Calu3 (cell line): ENCODE measurements at regions not wholly inside any gene's neighbourhood (a gene's known extent, or its start where the extent isn't known, plus 50 kb on each side); places are given as distances from the start of the nearest gene placed in this dataset.

Experiments
- BruUV-seq: library from RNA; stranded (reverse); fragments of 400-500 nt; replicated peaks from 2 replicates; lab custom pipeline; 2021; lab: Mats Ljungman, UMichigan
- CTCF ChIA-PET: fragments of 300-600 bp; sonication (Branson Sonifier 250); formaldehyde crosslinking; loops from one replicate; lab custom pipeline; 2022; ENCODE audit warnings: antibody characterized with exemption; lab: Charles Lee
- DNase-seq: peaks from one replicate; pipeline ENCODE4 v3.0.0; 2022
- H3K27ac Mint-ChIP-seq: one replicate; pipeline ENCODE4 v1.8.0; 2022; ENCODE audit warnings: mixed read lengths; ENCODE audit not compliant: unreplicated experiment
- H3K27me3 Mint-ChIP-seq: one replicate; pipeline ENCODE4 v1.8.0; 2022; ENCODE audit warnings: mixed read lengths; ENCODE audit not compliant: unreplicated experiment
- H3K36me3 Mint-ChIP-seq: one replicate; pipeline ENCODE4 v1.8.0; 2022; ENCODE audit warnings: mild to moderate bottlenecking, moderate library complexity, mixed read lengths; ENCODE audit not compliant: insufficient read depth, unreplicated experiment
- H3K4me1 Mint-ChIP-seq: one replicate; pipeline ENCODE4 v1.8.0; 2022; ENCODE audit warnings: mild to moderate bottlenecking, low read depth, mixed read lengths; ENCODE audit not compliant: unreplicated experiment
- H3K4me3 Mint-ChIP-seq: one replicate; pipeline ENCODE4 v1.8.0; 2022; ENCODE audit warnings: mild to moderate bottlenecking, low read depth, moderate library complexity, mixed read lengths; ENCODE audit not compliant: unreplicated experiment
- H3K9me3 Mint-ChIP-seq: one replicate; pipeline ENCODE4 v1.8.0; 2022; ENCODE audit warnings: low read depth, mixed read lengths; ENCODE audit not compliant: unreplicated experiment
- intact Hi-C: fragments of 100-400 bp; cut with micrococcal nuclease; formaldehyde crosslinking; loops from one replicate; pipeline ENCODE4 v1.10.0; 2022; ENCODE audit not compliant: unreplicated experiment
- TF ChIP-seq, protein P1 (sequence below): fragments of 200-600 bp; IDR thresholded peaks from one replicate; pipeline ENCODE4 v1.8.0; 2022; ENCODE audit warnings: antibody characterized with exemption; ENCODE audit not compliant: unreplicated experiment

DNA sequence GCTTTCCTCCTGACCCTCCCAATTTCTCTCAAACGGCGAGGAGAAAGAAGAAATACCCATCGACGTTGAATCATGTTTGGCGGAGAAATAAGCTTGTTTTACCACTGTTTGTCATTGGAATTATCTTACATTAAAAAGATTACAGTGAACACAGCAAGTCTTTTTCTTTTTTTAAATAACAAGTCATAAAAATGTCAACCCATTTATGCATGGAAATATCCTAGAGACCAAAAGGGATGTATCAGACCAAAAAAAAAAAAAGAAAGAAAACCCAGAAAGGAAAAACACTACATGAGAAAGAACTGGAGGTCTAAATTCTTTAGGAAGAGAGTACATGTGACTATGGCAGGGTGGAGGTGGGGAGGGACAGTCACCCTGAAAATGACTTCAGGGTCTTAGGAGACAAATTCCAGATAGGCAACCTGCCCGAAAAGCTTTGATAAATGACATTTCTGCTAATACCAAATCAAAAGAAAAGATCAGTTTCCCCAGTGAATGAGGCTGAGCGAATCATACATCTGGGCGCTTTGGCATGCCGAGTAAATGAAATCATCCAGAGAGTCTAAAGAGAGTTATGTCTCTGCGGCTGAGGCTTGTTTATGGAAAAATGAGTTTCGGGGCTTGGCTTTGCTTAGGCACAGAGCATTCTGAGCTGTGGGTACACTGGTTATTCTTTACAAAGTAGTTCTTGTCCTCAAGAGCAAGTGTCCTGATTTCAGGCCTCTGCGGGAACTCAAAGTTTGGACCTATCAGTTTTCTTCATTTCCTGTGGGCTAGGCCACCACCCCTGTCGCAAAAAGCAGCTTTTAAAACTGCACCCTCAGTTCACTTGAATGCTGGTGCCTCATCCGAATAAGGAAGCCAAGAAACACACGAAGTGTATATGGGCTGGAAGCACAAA lies 110.1 kb upstream of the TGFBR2 start:
- Mint-ChIP-seq H3K36me3 (no peaks in the 10 kb centered on the region), H3K9me3 (peaks cover 2% of the 10 kb centered on the region), H3K4me1 (peaks cover 53% of the 10 kb centered on the region), H3K27me3 (no peaks in the 10 kb centered on the region), H3K27ac (no peak overlapping the region), H3K4me3 (no peak overlapping the region)
- intact Hi-C loops, result loop anchor here (10.0 kb wide), 1 partner anchor 382 kb away; no protein-coding TSS in a partner anchor
- no peak for DNase-seq
- TF ChIP-seq, protein P1, sequence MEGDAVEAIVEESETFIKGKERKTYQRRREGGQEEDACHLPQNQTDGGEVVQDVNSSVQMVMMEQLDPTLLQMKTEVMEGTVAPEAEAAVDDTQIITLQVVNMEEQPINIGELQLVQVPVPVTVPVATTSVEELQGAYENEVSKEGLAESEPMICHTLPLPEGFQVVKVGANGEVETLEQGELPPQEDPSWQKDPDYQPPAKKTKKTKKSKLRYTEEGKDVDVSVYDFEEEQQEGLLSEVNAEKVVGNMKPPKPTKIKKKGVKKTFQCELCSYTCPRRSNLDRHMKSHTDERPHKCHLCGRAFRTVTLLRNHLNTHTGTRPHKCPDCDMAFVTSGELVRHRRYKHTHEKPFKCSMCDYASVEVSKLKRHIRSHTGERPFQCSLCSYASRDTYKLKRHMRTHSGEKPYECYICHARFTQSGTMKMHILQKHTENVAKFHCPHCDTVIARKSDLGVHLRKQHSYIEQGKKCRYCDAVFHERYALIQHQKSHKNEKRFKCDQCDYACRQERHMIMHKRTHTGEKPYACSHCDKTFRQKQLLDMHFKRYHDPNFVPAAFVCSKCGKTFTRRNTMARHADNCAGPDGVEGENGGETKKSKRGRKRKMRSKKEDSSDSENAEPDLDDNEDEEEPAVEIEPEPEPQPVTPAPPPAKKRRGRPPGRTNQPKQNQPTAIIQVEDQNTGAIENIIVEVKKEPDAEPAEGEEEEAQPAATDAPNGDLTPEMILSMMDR, result no peak
- BruUV-seq, result no TSS peak
- CTCF ChIA-PET, result interaction anchor here (0.7 kb wide), 1 partner anchor 112 kb away, joined by 5 read pairs; no protein-coding TSS in a partner anchor

- CTCF ChIA-PET, result no interaction called here
- Mint-ChIP-seq H3K36me3 (no peaks in the 10 kb centered on the region), H3K4me1 (peaks cover 62% of the 10 kb centered on the region), H3K27me3 (no peaks in the 10 kb centered on the region), H3K27ac (no peak overlapping the region), H3K9me3 (peaks cover 2% of the 10 kb centered on the region), H3K4me3 (no peak overlapping the region)
- no peak for DNase-seq
- TF ChIP-seq, protein P1, result no peak
- BruUV-seq, result no TSS peak
- intact Hi-C loops, result loop anchor here (10.0 kb wide), 1 partner anchor 384 kb away; no protein-coding TSS in a partner anchor
Measured at GRCh38 chr3:30498587-30498967, 107.8 kb upstream of the TGFBR2 start.

DNA sequence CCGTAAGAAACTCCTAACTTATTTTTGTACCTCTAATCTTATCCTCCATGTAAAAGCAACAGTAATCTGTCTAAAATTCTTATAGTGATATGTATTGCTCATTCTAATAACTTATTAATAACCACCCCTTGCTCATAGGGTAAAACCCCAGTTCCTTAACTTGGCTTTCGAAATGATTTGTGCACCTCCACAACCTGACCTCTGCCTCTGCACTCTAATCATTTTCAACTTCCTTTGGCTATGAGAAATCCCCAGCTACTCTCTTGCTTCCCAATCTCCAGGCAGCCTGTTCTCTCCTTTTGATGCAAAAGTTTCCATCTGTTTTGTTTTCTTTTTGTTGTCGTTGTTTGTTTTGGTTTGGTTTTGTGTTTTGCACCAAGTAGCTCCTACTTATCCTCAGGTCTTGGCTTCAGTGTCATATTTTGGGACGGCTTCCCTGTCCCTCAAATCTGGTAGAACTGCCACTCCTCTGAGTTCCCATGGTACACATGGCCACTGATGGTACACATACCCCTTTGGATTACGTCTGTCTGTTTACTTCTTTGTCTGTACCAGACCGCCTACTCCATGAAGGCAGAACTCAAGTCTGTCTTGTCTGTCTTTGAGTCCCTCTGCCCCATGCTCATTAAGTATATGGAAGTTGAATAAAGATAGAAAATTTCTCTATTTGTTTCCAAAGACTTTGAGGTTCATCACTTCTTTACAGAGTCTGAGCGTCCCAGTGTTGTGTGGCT lies 105.6 kb upstream of the TGFBR2 start:
- BruUV-seq, result no TSS peak
- intact Hi-C loops, result loop anchor here (5.0 kb wide), 1 partner anchor 159 kb away; no protein-coding TSS in a partner anchor
- Mint-ChIP-seq H3K36me3 (no peaks in the 10 kb centered on the region), H3K27me3 (no peaks in the 10 kb centered on the region), H3K27ac (no peak overlapping the region), H3K9me3 (peaks cover 2% of the 10 kb centered on the region), H3K4me3 (no peak overlapping the region), H3K4me1 (peaks cover 51% of the 10 kb centered on the region)
- TF ChIP-seq, protein P1, result no peak
- no peak for DNase-seq
- CTCF ChIA-PET, result no interaction called here

DNA sequence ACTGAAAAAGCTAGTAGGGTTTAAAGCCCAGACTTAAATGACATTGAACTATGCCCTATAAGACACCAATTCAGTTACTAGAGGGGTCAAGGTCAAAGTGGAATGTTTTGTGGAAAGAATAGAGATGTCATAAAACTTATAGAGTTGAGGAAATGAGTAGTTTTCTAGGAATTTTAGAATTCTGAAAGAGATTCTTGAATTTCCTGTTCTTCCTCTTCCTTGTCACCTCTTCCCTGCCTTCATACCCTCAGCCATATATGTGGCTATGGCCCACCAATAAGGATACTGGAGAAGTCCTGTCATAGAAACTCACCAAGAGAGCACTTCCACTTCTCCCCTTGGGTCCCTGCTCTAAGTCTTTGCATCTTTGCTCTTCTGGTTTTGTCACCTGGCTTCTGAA lies 104.9 kb upstream of the TGFBR2 start:
- no peaks in the 10 kb centered on the region for H3K36me3 Mint-ChIP-seq
- intact Hi-C loops, result loop anchor here (5.0 kb wide), 1 partner anchor 159 kb away; no protein-coding TSS in a partner anchor
- no peak for DNase-seq
- no TSS peak for BruUV-seq
- no peak overlapping the region for H3K4me3 Mint-ChIP-seq
- H3K9me3 Mint-ChIP-seq, result peaks cover 2% of the 10 kb centered on the region
- TF ChIP-seq, protein P1, result no peak
- CTCF ChIA-PET, result no interaction called here
- H3K27ac Mint-ChIP-seq, result no peak overlapping the region
- peaks cover 51% of the 10 kb centered on the region for H3K4me1 Mint-ChIP-seq
- H3K27me3 Mint-ChIP-seq, result no peaks in the 10 kb centered on the region
